PC-9 (cell line): ENCODE measurements at regions not wholly inside any gene's neighbourhood (a gene's known extent, or its start where the extent isn't known, plus 50 kb on each side); places are given as distances from the start of the nearest gene placed in this dataset.

Source experiments
- EZH2 ChIP-seq: fragments of 200-600 bp; sonication (generic); IDR thresholded peaks from 2 replicates; pipeline ENCODE4 v1.8.0; 2017; ENCODE audit warnings: antibody characterized with exemption, low read depth
- TF ChIP-seq, protein P1 (sequence below): fragments of 200-600 bp; sonication (generic); conservative IDR thresholded peaks from 2 replicates; pipeline ENCODE4 v1.6.1; 2017; ENCODE audit warnings: mixed run types, antibody characterized with exemption, mild to moderate bottlenecking, moderate library complexity

DNA sequence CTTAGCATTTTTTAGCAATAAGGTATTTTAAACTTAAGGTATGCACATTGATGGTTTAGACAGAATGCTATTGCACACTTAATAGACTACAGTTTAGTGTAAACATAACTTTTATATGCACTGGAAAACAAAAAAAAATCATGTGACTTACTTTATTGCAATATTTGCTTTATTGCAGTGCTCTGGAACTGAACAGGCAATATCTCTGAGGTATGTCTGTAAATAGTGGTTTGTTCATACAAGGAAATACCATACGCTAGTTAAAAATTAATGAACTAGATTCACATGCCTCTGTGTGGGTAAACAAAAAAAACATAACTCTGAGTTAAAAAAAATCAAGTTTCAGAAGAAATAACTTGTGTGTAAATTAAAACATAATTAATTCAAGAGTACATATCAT is 479.0 kb upstream of the MKI67 start:
- TF ChIP-seq, protein P1, sequence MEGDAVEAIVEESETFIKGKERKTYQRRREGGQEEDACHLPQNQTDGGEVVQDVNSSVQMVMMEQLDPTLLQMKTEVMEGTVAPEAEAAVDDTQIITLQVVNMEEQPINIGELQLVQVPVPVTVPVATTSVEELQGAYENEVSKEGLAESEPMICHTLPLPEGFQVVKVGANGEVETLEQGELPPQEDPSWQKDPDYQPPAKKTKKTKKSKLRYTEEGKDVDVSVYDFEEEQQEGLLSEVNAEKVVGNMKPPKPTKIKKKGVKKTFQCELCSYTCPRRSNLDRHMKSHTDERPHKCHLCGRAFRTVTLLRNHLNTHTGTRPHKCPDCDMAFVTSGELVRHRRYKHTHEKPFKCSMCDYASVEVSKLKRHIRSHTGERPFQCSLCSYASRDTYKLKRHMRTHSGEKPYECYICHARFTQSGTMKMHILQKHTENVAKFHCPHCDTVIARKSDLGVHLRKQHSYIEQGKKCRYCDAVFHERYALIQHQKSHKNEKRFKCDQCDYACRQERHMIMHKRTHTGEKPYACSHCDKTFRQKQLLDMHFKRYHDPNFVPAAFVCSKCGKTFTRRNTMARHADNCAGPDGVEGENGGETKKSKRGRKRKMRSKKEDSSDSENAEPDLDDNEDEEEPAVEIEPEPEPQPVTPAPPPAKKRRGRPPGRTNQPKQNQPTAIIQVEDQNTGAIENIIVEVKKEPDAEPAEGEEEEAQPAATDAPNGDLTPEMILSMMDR: no peak
- TF ChIP-seq EZH2: no peak
